ENCODE measurements at regions not wholly inside any gene's neighbourhood (a gene's known extent, or its start where the extent isn't known, plus 50 kb on each side); places are given as distances from the start of the nearest gene placed in this dataset.

- TF ChIP-seq CTCF (conservative IDR thresholded peaks at IDR 0.05; ENCODE audit: low read depth in 2 of 2) = no peak
- TF ChIP-seq CREB1 (CRISPR knock-in tag; IDR thresholded peaks at IDR 0.05; ENCODE audit: low read depth) = no peak
- TF ChIP-seq EZH2phosphoT487 (IDR thresholded peaks at IDR 0.05; ENCODE audit: unreplicated experiment) = no peak
- no peak for TF ChIP-seq POLR2AphosphoS5 (IDR thresholded peaks at IDR 0.05; ENCODE audit: low read depth)
- TF ChIP-seq EZH2 (IDR thresholded peaks at IDR 0.05; ENCODE audit: low read depth, unreplicated experiment) = no peak
- TF ChIP-seq JUNB (IDR thresholded peaks at IDR 0.05; ENCODE audit: unreplicated experiment) = no peak
These were observed 838.3 kb upstream of the ATXN7L3B start for GRCh38 chr12:73699318-73699717.

Data from GM23338 (cell line).